Heart left ventricle (tissue), 16 donors: ENCODE measurements at regions not wholly inside any gene's neighbourhood (a gene's known extent, or its start where the extent isn't known, plus 50 kb on each side); places are given as distances from the start of the nearest gene placed in this dataset.

Experiments
- ATAC-seq, 4 donors: fragments of 200-7000 bp; cut with Tn5 transposase; one replicate each; pipeline ENCODE4 v1.9.1; 2020 to 2022; ENCODE audit warnings: moderate library complexity in 4 of 4, mild to moderate bottlenecking in 3 of 4, moderate number of reproducible peaks in 1 of 4
- DNase-seq, 5 donors: peaks; one replicate each; pipeline ENCODE4 v3.0.0-alpha.2; 2020
- H3K27ac ChIP-seq, 12 donors: fragments of 200-600 bp; sonication (generic) in 4 of 12; one replicate each; pipeline versions ENCODE4 v1.5.0 to v1.8.0; 2016 to 2022; ENCODE audit warnings: mild to moderate bottlenecking in 2 of 12
- H3K27me3 ChIP-seq, 9 donors: fragments of 200-600 bp; sonication (generic) in 2 of 9; one replicate each; pipeline versions ENCODE4 v1.5.1 to v1.8.0; 2016 to 2022; ENCODE audit warnings: mild to moderate bottlenecking in 3 of 9
- H3K36me3 ChIP-seq, 9 donors: fragments of 200-600 bp; sonication (generic) in 2 of 9; one replicate each; pipeline versions ENCODE4 v1.5.0 to v1.8.0; 2018 to 2022; ENCODE audit warnings: mild to moderate bottlenecking in 2 of 9
- H3K4me1 ChIP-seq, 12 donors: fragments of 200-600 bp; sonication (generic) in 4 of 12; one replicate each; pipeline versions ENCODE4 v1.5.0 to v1.8.0; 2016 to 2022; ENCODE audit warnings: mild to moderate bottlenecking in 3 of 12
- H3K4me3 ChIP-seq, 12 donors: fragments of 200-600 bp; sonication (generic) in 4 of 12; one replicate each; pipeline versions ENCODE4 v1.5.0 to v1.8.0; 2017 to 2022; ENCODE audit warnings: mild to moderate bottlenecking in 9 of 12, moderate library complexity in 4 of 12
- H3K9me3 ChIP-seq, 12 donors: fragments of 200-600 bp; sonication (generic) in 4 of 12; one replicate each; pipeline versions ENCODE4 v1.5.0 to v1.8.0; 2016 to 2022; ENCODE audit warnings: mild to moderate bottlenecking in 1 of 12
- CTCF ChIP-seq, 12 donors: fragments of 200-600 bp; sonication (generic) in 4 of 12; IDR thresholded peaks; one replicate each; pipeline versions ENCODE4 v1.5.0 to v1.8.0; 2018 to 2022; ENCODE audit warnings: antibody characterized with exemption in 12 of 12, mild to moderate bottlenecking in 5 of 12
- POLR2A ChIP-seq, 2 donors: fragments of 450-650 bp; IDR thresholded peaks; one replicate each; pipeline ENCODE4 v1.6.1; 2017; ENCODE audit warnings: antibody characterized with exemption in 2 of 2, mild to moderate bottlenecking in 2 of 2, moderate library complexity in 2 of 2
- WGBS, 4 donors: extraction: QIAGEN DNeasy Blood & Tissue Kit in 2 of 4; methylation state at CpG; one replicate each; pipeline versions ENCODE4 v1.1.5 to v1.1.7; 2013 to 2018; 5-methylcytosine and 5-hydroxymethylcytosine counted together
- intact Hi-C, 10 donors: fragments of 100-400 bp; cut with DNase I; formaldehyde crosslinking; loops; one replicate each; pipeline versions ENCODE4 v1.11.1 to v1.14.2; 2022
- donor health status: ischemic (EF 13 %, LVEDD 7.1; RV severe dilation, severe dysfunction).
- donor health status: healthy with polysubstance abuse.
- donor health status: DM: no; HTN: yes; CAD: no.
- donor health status: DM: no; HTN: no; CAD: no.
- donor health status: ischemic (EF 25% LVEDD 6.9; RV normal size, moderate dysfunction).
- donor health status: ischemic (EF 25% LVEDD 5.7; RV mildly dilated, moderate dysfunction).
- donor health status: healthy.
- donor health status: DM: yes; HTN: yes; CAD: no.
- donor health status: ischemic (EF 35%, LVEDD 5.7; RV mildly dilated, moderate dysfunction).
- donor health status: nonischemic (EF 11% LVEDD 7.7; RV severe dilation, severe dysfunction).
- donor health status: DM: yes; HTN: yes; CAD: no.
- donor health status: PGD.
- donor health status: ischemic (EF 29% LVEDD 5.4; RV normal size, mild dysfunction).
- donor health status: nonischemic (EF 23%, LVEDD 6.1; RV moderate dilation, normal function).

- DNase-seq (no peak), ATAC-seq (no peak)
- Histone ChIP-seq H3K27ac (no peak overlapping the region), H3K9me3 (no peaks in the 10 kb centered on the region), H3K27me3 (no peaks in the 10 kb centered on the region), H3K4me1 (peaks cover 0 to 22% (median 10%) of the 10 kb centered on the region in 12 donors), H3K4me3 (no peak overlapping the region), H3K36me3 (no peaks in the 10 kb centered on the region)
- TF ChIP-seq CTCF (IDR thresholded peaks at IDR 0.05) (no peak), POLR2A (IDR thresholded peaks at IDR 0.05) (no peak)
- intact Hi-C loops: no loop called here
- 65 to 74% (median 70%) methylated on average over 11 of the region's 11 CpGs for WGBS, 4 donors
Measured at GRCh38 chr5:14041528-14042192, 97.2 kb upstream of the DNAH5 start.

GRCh38 chr5:14040542-14040941 lies 96.1 kb upstream of the DNAH5 start:
- peaks cover 0 to 32% (median 18%) of the 10 kb centered on the region in 12 donors for H3K4me1 ChIP-seq
- H3K27me3 ChIP-seq: no peaks in the 10 kb centered on the region
- no peak overlapping the region for H3K4me3 ChIP-seq
- H3K36me3 ChIP-seq: no peaks in the 10 kb centered on the region
- H3K27ac ChIP-seq: no peak overlapping the region
- TF ChIP-seq POLR2A (IDR thresholded peaks at IDR 0.05) (no peak), CTCF (IDR thresholded peaks at IDR 0.05) (no peak)
- no peaks in the 10 kb centered on the region for H3K9me3 ChIP-seq
- 58 to 68% (median 64%) methylated on average over 5 of the region's 5 CpGs for WGBS, 4 donors
- DNase-seq: no peak
- ATAC-seq: peak in 1 of 4 donors; percentile 26
- intact Hi-C loops: no loop called here

- Histone ChIP-seq H3K4me1 (peaks cover 3 to 38% (median 23%) of the 10 kb centered on the region in 12 donors), H3K27me3 (no peaks in the 10 kb centered on the region), H3K36me3 (no peaks in the 10 kb centered on the region), H3K9me3 (no peaks in the 10 kb centered on the region), H3K27ac (no peak overlapping the region), H3K4me3 (no peak overlapping the region)
- ATAC-seq: no peak
- DNase-seq: no peak
- no peak for TF ChIP-seq CTCF (IDR thresholded peaks at IDR 0.05)
- no peak for TF ChIP-seq POLR2A (IDR thresholded peaks at IDR 0.05)
- 29 to 82% (median 53%) methylated on average over 1 of the region's 1 CpG for WGBS, 4 donors
- intact Hi-C loops: no loop called here
Measured at GRCh38 chr5:14039576-14039975, 95.1 kb upstream of the DNAH5 start.

- WGBS, 4 donors: 64 to 72% (median 72%) methylated on average over 7 of the region's 7 CpGs
- Histone ChIP-seq H3K27me3 (no peaks in the 10 kb centered on the region), H3K36me3 (no peaks in the 10 kb centered on the region), H3K4me1 (peaks cover 3 to 38% (median 23%) of the 10 kb centered on the region in 12 donors), H3K9me3 (no peaks in the 10 kb centered on the region), H3K4me3 (no peak overlapping the region), H3K27ac (no peak overlapping the region)
- no peak for DNase-seq
- intact Hi-C loops: no loop called here
- TF ChIP-seq POLR2A (IDR thresholded peaks at IDR 0.05) (no peak), CTCF (IDR thresholded peaks at IDR 0.05) (no peak)
- no peak for ATAC-seq
Measured at GRCh38 chr5:14039063-14039462, 94.6 kb upstream of the DNAH5 start.
